Karpas-422 (cell line): ENCODE measurements at regions not wholly inside any gene's neighbourhood (a gene's known extent, or its start where the extent isn't known, plus 50 kb on each side); places are given as distances from the start of the nearest gene placed in this dataset.
A peak's percentile ranks its signal among the peaks of the same experiment; 100 is the strongest.

ENCODE experiments used
- DNase-seq: peaks from one replicate; pipeline ENCODE4 v3.0.0-alpha.2; 2015
- H2AFZ ChIP-seq: fragments of 200-600 bp; sonication (generic); 2 replicates; pipeline ENCODE4 v1.6.1; 2014; ENCODE audit warnings: antibody characterized with exemption, low read length, mixed read lengths
- H3K27ac ChIP-seq: fragments of 200-600 bp; sonication (generic); 2 replicates; pipeline ENCODE4 v1.5.1; 2014; ENCODE audit warnings: mild to moderate bottlenecking, low read length, moderate library complexity
- H3K27me3 ChIP-seq: fragments of 200-600 bp; sonication (generic); 2 replicates; pipeline ENCODE4 v1.6.1; 2014; ENCODE audit warnings: low read length, mixed read lengths
- H3K36me3 ChIP-seq: fragments of 200-600 bp; sonication (generic); 2 replicates; pipeline ENCODE4 v1.6.1; 2014; ENCODE audit warnings: low read length, mixed read lengths; ENCODE audit not compliant: insufficient read depth
- H3K4me1 ChIP-seq: fragments of 200-600 bp; sonication (generic); 2 replicates; pipeline ENCODE4 v1.6.1; 2014; ENCODE audit warnings: mild to moderate bottlenecking, low read length, mixed read lengths
- H3K4me2 ChIP-seq: fragments of 200-600 bp; sonication (generic); 2 replicates; pipeline ENCODE4 v1.6.1; 2014; ENCODE audit warnings: low read length, low read depth, mild to moderate bottlenecking; ENCODE audit not compliant: poor library complexity, severe bottlenecking
- H3K4me3 ChIP-seq: fragments of 200-600 bp; sonication (generic); 2 replicates; pipeline ENCODE4 v1.5.1; 2014; ENCODE audit warnings: mild to moderate bottlenecking, antibody characterized with exemption, low read length, mixed read lengths
- H3K79me2 ChIP-seq: fragments of 200-600 bp; sonication (generic); 2 replicates; pipeline ENCODE4 v1.6.1; 2014; ENCODE audit warnings: mild to moderate bottlenecking, low read length, mixed read lengths
- H3K9ac ChIP-seq: fragments of 200-600 bp; sonication (generic); 2 replicates; pipeline ENCODE4 v1.6.0; 2014; ENCODE audit warnings: low read length
- H3K9me2 ChIP-seq: fragments of 200-600 bp; sonication (generic), shearing (Covaris generic); replicated peaks from 2 replicates; pipeline ENCODE4 v1.6.0; 2014; ENCODE audit warnings: mild to moderate bottlenecking, low read length, moderate library complexity; ENCODE audit not compliant: insufficient read depth
- H3K9me3 ChIP-seq: fragments of 300-700, 200-600 bp; sonication (generic); 2 replicates; pipeline ENCODE4 v1.6.1; 2014; ENCODE audit warnings: low read length, mixed read lengths
- H4K20me1 ChIP-seq: fragments of 200-600 bp; sonication (generic); 2 replicates; pipeline ENCODE4 v1.6.1; 2014; ENCODE audit warnings: mild to moderate bottlenecking, antibody characterized with exemption, low read length, low read depth; ENCODE audit not compliant: insufficient read depth

- Histone ChIP-seq H3K27me3 (peaks cover 8% of the 10 kb centered on the region; the same call in 1 of the 2 replicates), H3K9me3 (peaks cover 16% of the 10 kb centered on the region; the same call in 1 of the 2 replicates), H3K79me2 (no peaks in the 10 kb centered on the region), H2AFZ (no peak overlapping the region), H3K4me1 (peaks cover 28% of the 10 kb centered on the region), H3K4me2 (no peak overlapping the region), H3K36me3 (no peaks in the 10 kb centered on the region; the same call in 1 of the 2 replicates), H3K9me2 (no peaks in the 10 kb centered on the region), H3K9ac (no peak overlapping the region), H3K27ac (no peak overlapping the region), H3K4me3 (no peak overlapping the region), H4K20me1 (no peaks in the 10 kb centered on the region)
- DNase-seq = no peak
Observed at GRCh38 chr7:98565103-98565502, 52.0 kb upstream of the NPTX2 start.

GRCh38 chr7:98562871-98563495, 54.1 kb upstream of the NPTX2 start:
- Histone ChIP-seq H3K9me2 (no peaks in the 10 kb centered on the region), H2AFZ (no peak overlapping the region), H3K4me1 (peaks cover 28% of the 10 kb centered on the region), H3K4me3 (peak overlapping the region; percentile 30; the same call in 1 of the 2 replicates), H4K20me1 (no peaks in the 10 kb centered on the region), H3K27me3 (peaks cover 8% of the 10 kb centered on the region; the same call in 1 of the 2 replicates), H3K79me2 (no peaks in the 10 kb centered on the region), H3K9ac (peak overlapping the region; percentile 5; the same call in 1 of the 2 replicates), H3K36me3 (no peaks in the 10 kb centered on the region; the same call in 1 of the 2 replicates), H3K4me2 (peak overlapping the region; percentile 43), H3K9me3 (peaks cover 17% of the 10 kb centered on the region; the same call in 1 of the 2 replicates), H3K27ac (peak overlapping the region; percentile 81)
- no peak for DNase-seq

DNA sequence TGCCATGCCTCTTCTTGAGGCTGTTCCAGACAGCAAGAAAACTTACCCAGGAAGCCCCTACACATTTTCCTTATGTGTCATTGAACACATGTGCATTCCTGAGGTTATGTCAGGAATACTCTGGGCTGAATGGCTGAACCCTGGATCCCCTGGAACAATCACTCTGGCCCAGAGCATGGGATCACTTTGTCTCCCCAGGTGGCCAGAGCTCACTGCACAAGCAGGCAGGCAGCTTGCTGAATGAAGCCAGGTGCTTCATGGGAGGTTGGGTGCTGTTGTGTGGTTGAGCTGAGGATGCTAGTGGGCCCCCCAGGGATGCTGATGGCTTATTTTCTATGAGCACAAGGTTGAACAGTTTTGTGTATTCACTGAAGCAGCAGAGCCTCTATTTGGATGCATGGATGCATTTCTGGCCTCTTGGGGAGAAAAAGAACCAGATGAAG, 54.7 kb upstream of the NPTX2 start:
- no peaks in the 10 kb centered on the region for H3K9me2 ChIP-seq
- no peak overlapping the region for H3K9ac ChIP-seq
- H3K36me3 ChIP-seq = no peaks in the 10 kb centered on the region; the same call in 1 of the 2 replicates
- peak overlapping the region; percentile 81 for H3K27ac ChIP-seq
- H3K4me3 ChIP-seq = peak overlapping the region; percentile 30; the same call in 1 of the 2 replicates
- peaks cover 17% of the 10 kb centered on the region; the same call in 1 of the 2 replicates for H3K9me3 ChIP-seq
- no peaks in the 10 kb centered on the region for H3K79me2 ChIP-seq
- no peak overlapping the region for H2AFZ ChIP-seq
- peak; percentile 83 for DNase-seq
- H4K20me1 ChIP-seq = no peaks in the 10 kb centered on the region
- peaks cover 28% of the 10 kb centered on the region for H3K4me1 ChIP-seq
- H3K27me3 ChIP-seq = peaks cover 8% of the 10 kb centered on the region; the same call in 1 of the 2 replicates
- peak overlapping the region; percentile 43 for H3K4me2 ChIP-seq

DNA sequence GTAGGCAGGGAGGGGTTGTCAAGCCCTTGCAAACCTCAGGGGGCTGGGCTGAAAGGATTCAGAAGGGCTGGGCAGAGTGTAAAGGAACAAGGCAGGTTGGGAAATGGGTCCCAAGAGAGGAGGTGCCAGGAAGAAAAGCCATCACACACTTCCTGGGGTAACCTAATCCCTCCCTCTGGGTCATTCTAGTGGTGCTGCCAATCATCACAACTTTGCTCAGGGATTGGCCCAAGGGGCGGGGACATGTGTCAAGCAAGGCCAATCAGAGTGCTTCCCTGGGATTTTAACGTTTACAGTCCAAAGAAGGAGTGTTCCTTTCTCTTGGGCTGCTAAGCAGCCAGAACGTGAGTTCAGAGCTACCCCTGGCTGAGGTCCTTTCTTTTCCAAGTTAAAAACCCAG, 57.1 kb upstream of the NPTX2 start:
- H3K4me2 ChIP-seq = no peak overlapping the region
- H3K4me1 ChIP-seq = peaks cover 22% of the 10 kb centered on the region
- peak; percentile 74 for DNase-seq

DNA sequence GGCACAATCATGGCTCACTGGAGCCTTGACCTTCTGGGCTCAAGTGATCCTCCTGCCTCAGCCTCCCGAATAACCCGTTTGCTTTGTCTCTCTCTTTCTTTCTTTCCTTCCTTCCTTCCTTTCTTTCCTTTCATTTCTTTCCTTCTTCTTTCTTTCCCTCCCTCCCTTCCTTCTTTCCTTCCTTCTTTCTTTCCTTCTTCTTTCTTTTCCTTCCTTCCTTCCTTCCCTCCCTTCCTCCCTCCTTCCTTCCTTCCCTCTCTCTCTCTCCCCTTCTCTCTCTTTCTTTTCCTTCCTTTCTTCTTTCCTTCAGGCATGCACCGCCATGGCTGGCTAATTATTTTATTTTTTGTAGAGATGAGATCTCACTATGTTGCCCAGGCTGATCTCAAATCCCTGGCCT, 57.9 kb upstream of the NPTX2 start:
- H3K9me3 ChIP-seq = peaks cover 7% of the 10 kb centered on the region; the same call in 1 of the 2 replicates
- no peaks in the 10 kb centered on the region for H3K36me3 ChIP-seq

More for the DNA sequence above, 57.1 kb upstream of the NPTX2 start:
- Histone ChIP-seq H4K20me1 (no peaks in the 10 kb centered on the region), H3K9me2 (no peaks in the 10 kb centered on the region), H3K9me3 (peaks cover 13% of the 10 kb centered on the region; the same call in 1 of the 2 replicates), H3K4me3 (no peak overlapping the region), H2AFZ (no peak overlapping the region), H3K27me3 (peaks cover 4% of the 10 kb centered on the region; the same call in 1 of the 2 replicates), H3K79me2 (no peaks in the 10 kb centered on the region), H3K36me3 (no peaks in the 10 kb centered on the region; the same call in 1 of the 2 replicates), H3K27ac (no peak overlapping the region), H3K9ac (no peak overlapping the region)

DNA sequence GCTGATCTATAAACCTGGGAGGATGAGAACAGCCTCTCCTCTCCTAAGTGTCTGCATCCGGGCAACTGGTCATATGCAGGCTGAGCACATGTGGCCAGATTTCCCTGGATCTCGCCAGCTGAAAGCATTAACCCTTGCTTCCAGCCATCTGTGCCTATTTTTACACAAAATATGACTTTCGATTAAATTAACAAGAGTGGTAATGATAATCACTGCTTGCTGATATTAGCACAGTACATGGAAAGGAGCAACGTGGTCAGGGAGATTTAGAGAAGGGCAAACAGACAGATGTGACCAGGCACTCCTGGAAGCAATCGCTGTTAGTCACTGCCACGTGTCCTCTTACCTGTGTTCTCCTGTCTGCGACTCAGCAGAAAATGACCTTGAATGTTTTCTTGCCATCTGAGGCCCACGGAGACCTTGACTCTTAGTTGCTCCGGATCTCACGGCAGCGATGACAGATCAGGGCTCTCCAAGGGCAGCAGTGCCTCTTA, 59.5 kb upstream of the NPTX2 start:
- no peaks in the 10 kb centered on the region; the same call in 1 of the 2 replicates for H3K27me3 ChIP-seq
- no peaks in the 10 kb centered on the region for H4K20me1 ChIP-seq
- H3K79me2 ChIP-seq = no peaks in the 10 kb centered on the region
- H3K9me3 ChIP-seq = peaks cover 7% of the 10 kb centered on the region
- no peak overlapping the region for H3K27ac ChIP-seq
- no peaks in the 10 kb centered on the region for H3K9me2 ChIP-seq
- H3K4me2 ChIP-seq = no peak overlapping the region
- H3K36me3 ChIP-seq = no peaks in the 10 kb centered on the region
- H2AFZ ChIP-seq = no peak overlapping the region
- H3K4me1 ChIP-seq = peaks cover 33% of the 10 kb centered on the region
- no peak overlapping the region for H3K4me3 ChIP-seq
- DNase-seq = no peak
- H3K9ac ChIP-seq = no peak overlapping the region

More for the DNA sequence above, 57.9 kb upstream of the NPTX2 start:
- H2AFZ ChIP-seq = no peak overlapping the region
- no peak for DNase-seq
- H3K9ac ChIP-seq = no peak overlapping the region
- no peak overlapping the region for H3K4me2 ChIP-seq
- no peak overlapping the region for H3K4me3 ChIP-seq
- H3K79me2 ChIP-seq = no peaks in the 10 kb centered on the region
- H4K20me1 ChIP-seq = no peaks in the 10 kb centered on the region
- H3K9me2 ChIP-seq = no peaks in the 10 kb centered on the region
- peaks cover 29% of the 10 kb centered on the region for H3K4me1 ChIP-seq
- H3K27me3 ChIP-seq = peaks cover 3% of the 10 kb centered on the region; the same call in 1 of the 2 replicates
- no peak overlapping the region for H3K27ac ChIP-seq

GRCh38 chr7:98556288-98556687, 60.8 kb upstream of the NPTX2 start:
- no peak overlapping the region for H3K4me3 ChIP-seq
- DNase-seq = no peak
- no peaks in the 10 kb centered on the region for H3K79me2 ChIP-seq
- no peak overlapping the region for H2AFZ ChIP-seq
- H3K9me3 ChIP-seq = peaks cover 20% of the 10 kb centered on the region
- no peaks in the 10 kb centered on the region; the same call in 1 of the 2 replicates for H3K36me3 ChIP-seq
- no peak overlapping the region for H3K9ac ChIP-seq
- H3K27me3 ChIP-seq = peaks cover 3% of the 10 kb centered on the region; the same call in 1 of the 2 replicates
- H3K9me2 ChIP-seq = no peaks in the 10 kb centered on the region
- no peaks in the 10 kb centered on the region for H4K20me1 ChIP-seq
- H3K4me2 ChIP-seq = no peak overlapping the region
- H3K27ac ChIP-seq = no peak overlapping the region
- peaks cover 25% of the 10 kb centered on the region for H3K4me1 ChIP-seq

GRCh38 chr7:98555403-98555802, 61.7 kb upstream of the NPTX2 start:
- no peak overlapping the region for H3K4me3 ChIP-seq
- peaks cover 25% of the 10 kb centered on the region for H3K4me1 ChIP-seq
- no peaks in the 10 kb centered on the region for H4K20me1 ChIP-seq
- H3K9me2 ChIP-seq = no peaks in the 10 kb centered on the region
- peaks cover 3% of the 10 kb centered on the region; the same call in 1 of the 2 replicates for H3K27me3 ChIP-seq
- DNase-seq = no peak
- no peak overlapping the region for H3K9ac ChIP-seq
- no peaks in the 10 kb centered on the region for H3K79me2 ChIP-seq
- no peak overlapping the region for H3K27ac ChIP-seq
- H3K36me3 ChIP-seq = no peaks in the 10 kb centered on the region; the same call in 1 of the 2 replicates
- no peak overlapping the region for H2AFZ ChIP-seq
- H3K9me3 ChIP-seq = peaks cover 17% of the 10 kb centered on the region
- no peak overlapping the region for H3K4me2 ChIP-seq
